Hepatocyte (in vitro differentiated cells): ENCODE measurements at regions not wholly inside any gene's neighbourhood (a gene's known extent, or its start where the extent isn't known, plus 50 kb on each side); places are given as distances from the start of the nearest gene placed in this dataset.

Source experiments
- CTCF ChIP-seq: fragments of 200-600 bp; sonication (generic); IDR thresholded peaks from 2 replicates; pipeline ENCODE4 v1.5.1; 2016; ENCODE audit warnings: antibody characterized with exemption, mild to moderate bottlenecking; ENCODE audit not compliant: poor library complexity
- EZH2 ChIP-seq: fragments of 200-600 bp; sonication (generic); IDR thresholded peaks from 2 replicates; pipeline ENCODE4 v1.6.1; 2016; ENCODE audit warnings: antibody characterized with exemption, mild to moderate bottlenecking, borderline replicate concordance
- EZH2phosphoT487 ChIP-seq: fragments of 200-600 bp; sonication (generic); IDR thresholded peaks from one replicate; pipeline ENCODE4 v1.6.1; 2018; ENCODE audit warnings: antibody characterized with exemption, mild to moderate bottlenecking, low read depth, moderate library complexity; ENCODE audit not compliant: unreplicated experiment, severe bottlenecking

GRCh38 chr12:82089369-82090121, 268.6 kb downstream of the CCDC59 start:
- TF ChIP-seq CTCF (no peak), EZH2 (no peak), EZH2phosphoT487 (no peak)
